Lung (tissue), 11 donors: ENCODE measurements at regions not wholly inside any gene's neighbourhood (a gene's known extent, or its start where the extent isn't known, plus 50 kb on each side); places are given as distances from the start of the nearest gene placed in this dataset.

Experiments used
- ATAC-seq: fragments of 200-7000 bp; cut with Tn5 transposase; one replicate; pipeline ENCODE4 v1.9.1; 2020; ENCODE audit warnings: moderate number of reproducible peaks; ENCODE audit not compliant: insufficient read depth, low FRiP score
- DNase-seq, 3 donors: peaks; one replicate each; pipeline ENCODE4 v3.0.0-alpha.2; 2013 to 2017
- H3K27ac ChIP-seq, 2 donors: one replicate each; pipeline ENCODE4 v1.5.1; 2013; ENCODE audit warnings: mild to moderate bottlenecking in 2 of 2, moderate library complexity in 2 of 2, control low read depth in 1 of 2, inconsistent platforms in 1 of 2, low read depth in 1 of 2, low read length in 1 of 2
- H3K27me3 ChIP-seq, 3 donors: one replicate each; pipeline ENCODE4 v1.5.1; 2013; ENCODE audit warnings: low read length in 2 of 3; ENCODE audit not compliant: control insufficient read depth in 3 of 3, insufficient read depth in 3 of 3
- H3K36me3 ChIP-seq, 4 donors: one replicate each; pipeline ENCODE4 v1.5.1; 2013; ENCODE audit warnings: low read length in 4 of 4, mild to moderate bottlenecking in 1 of 4, moderate library complexity in 1 of 4; ENCODE audit not compliant: control insufficient read depth in 4 of 4, insufficient read depth in 4 of 4
- H3K4me1 ChIP-seq, 5 donors: one replicate each; pipeline ENCODE4 v1.5.1; 2013; ENCODE audit warnings: low read length in 5 of 5, mild to moderate bottlenecking in 2 of 5, moderate library complexity in 1 of 5; ENCODE audit not compliant: control insufficient read depth in 5 of 5, insufficient read depth in 5 of 5
- H3K4me3 ChIP-seq: one replicate; pipeline ENCODE4 v1.5.1; 2013; ENCODE audit warnings: mild to moderate bottlenecking, control low read depth, moderate library complexity
- H3K9ac ChIP-seq, 2 donors: one replicate each; pipeline ENCODE4 v1.5.1; 2013; ENCODE audit warnings: low read length in 2 of 2, control low read depth in 1 of 2; ENCODE audit not compliant: insufficient read depth in 1 of 2
- H3K9me3 ChIP-seq, 4 donors: one replicate each; pipeline ENCODE4 v1.5.1; 2013; ENCODE audit warnings: low read length in 3 of 4, mild to moderate bottlenecking in 1 of 4, moderate library complexity in 1 of 4; ENCODE audit not compliant: control insufficient read depth in 4 of 4, insufficient read depth in 3 of 4
- WGBS, 2 donors: extraction: QIAGEN DNeasy Blood & Tissue Kit; methylation state at CpG; one replicate each; pipeline ENCODE4 v1.1.7; 2013; 5-methylcytosine and 5-hydroxymethylcytosine counted together
- TF ChIP-seq, protein P1 (sequence below): IDR thresholded peaks from 2 replicates; pipeline ENCODE4 v1.5.1; 2012; ENCODE audit warnings: mild to moderate bottlenecking; ENCODE audit errors: control extremely low read depth, extremely low read depth
- donor health status: control.
- donor health status: control.
- donor health status: Bipolar disorder and iron deficiency.
- donor health status: healthy.
- donor health status: DM: yes; HTN: yes; CAD: no.

GRCh38 chr4:36930562-36931111, 313.9 kb upstream of the NWD2 start:
- 69 to 75% methylated on average over 1 of the region's 1 CpG for WGBS, 2 donors

GRCh38 chr4:36944232-36944631, 300.3 kb upstream of the NWD2 start:
- Histone ChIP-seq H3K36me3 (no peaks in the 10 kb centered on the region), H3K9ac (no peak overlapping the region), H3K4me3 (no peak overlapping the region), H3K27me3 (no peaks in the 10 kb centered on the region), H3K4me1 (no peaks in the 10 kb centered on the region), H3K27ac (no peak overlapping the region), H3K9me3 (peaks cover 0 to 4% (median 0%) of the 10 kb centered on the region in 4 donors)
- TF ChIP-seq, protein P1, sequence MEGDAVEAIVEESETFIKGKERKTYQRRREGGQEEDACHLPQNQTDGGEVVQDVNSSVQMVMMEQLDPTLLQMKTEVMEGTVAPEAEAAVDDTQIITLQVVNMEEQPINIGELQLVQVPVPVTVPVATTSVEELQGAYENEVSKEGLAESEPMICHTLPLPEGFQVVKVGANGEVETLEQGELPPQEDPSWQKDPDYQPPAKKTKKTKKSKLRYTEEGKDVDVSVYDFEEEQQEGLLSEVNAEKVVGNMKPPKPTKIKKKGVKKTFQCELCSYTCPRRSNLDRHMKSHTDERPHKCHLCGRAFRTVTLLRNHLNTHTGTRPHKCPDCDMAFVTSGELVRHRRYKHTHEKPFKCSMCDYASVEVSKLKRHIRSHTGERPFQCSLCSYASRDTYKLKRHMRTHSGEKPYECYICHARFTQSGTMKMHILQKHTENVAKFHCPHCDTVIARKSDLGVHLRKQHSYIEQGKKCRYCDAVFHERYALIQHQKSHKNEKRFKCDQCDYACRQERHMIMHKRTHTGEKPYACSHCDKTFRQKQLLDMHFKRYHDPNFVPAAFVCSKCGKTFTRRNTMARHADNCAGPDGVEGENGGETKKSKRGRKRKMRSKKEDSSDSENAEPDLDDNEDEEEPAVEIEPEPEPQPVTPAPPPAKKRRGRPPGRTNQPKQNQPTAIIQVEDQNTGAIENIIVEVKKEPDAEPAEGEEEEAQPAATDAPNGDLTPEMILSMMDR = no peak
- ATAC-seq (no peak), DNase-seq (no peak)
- 72 to 83% methylated on average over 2 of the region's 2 CpGs for WGBS, 2 donors

More at GRCh38 chr4:36930562-36931111, 313.9 kb upstream of the NWD2 start:
- no peaks in the 10 kb centered on the region for H3K36me3 ChIP-seq
- no peaks in the 10 kb centered on the region for H3K27me3 ChIP-seq
- TF ChIP-seq, protein P1 = no peak
- H3K4me1 ChIP-seq = no peaks in the 10 kb centered on the region
- H3K9me3 ChIP-seq = peaks cover 0 to 5% (median 0%) of the 10 kb centered on the region in 4 donors
- DNase-seq (no peak), ATAC-seq (no peak)
- no peak overlapping the region for H3K27ac ChIP-seq
- no peak overlapping the region for H3K9ac ChIP-seq
- no peak overlapping the region for H3K4me3 ChIP-seq

DNA sequence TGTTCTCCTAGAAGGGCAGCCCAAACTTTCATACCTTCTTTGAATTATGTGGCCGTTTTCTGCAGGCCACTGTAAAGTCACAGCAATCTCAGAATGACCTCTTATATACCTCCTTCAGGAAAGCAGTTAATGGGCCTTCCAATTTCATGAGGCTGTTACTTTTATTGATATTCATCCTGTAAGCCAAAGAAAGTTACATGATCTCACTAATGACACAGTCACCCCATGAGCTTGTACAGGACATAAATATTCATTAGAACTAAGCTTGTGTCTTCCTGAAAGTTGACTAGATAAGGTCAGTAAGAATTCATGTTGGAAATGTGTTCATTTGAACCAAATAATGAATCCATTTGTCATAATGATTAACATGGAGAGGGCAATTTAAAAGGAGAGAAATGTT, 283.1 kb upstream of the NWD2 start:
- no peak for ATAC-seq
- Histone ChIP-seq H3K27me3 (no peaks in the 10 kb centered on the region), H3K36me3 (no peaks in the 10 kb centered on the region), H3K4me1 (no peaks in the 10 kb centered on the region), H3K4me3 (no peak overlapping the region), H3K9me3 (no peaks in the 10 kb centered on the region), H3K27ac (no peak overlapping the region), H3K9ac (no peak overlapping the region)
- no peak for DNase-seq
- WGBS, 2 donors = 62 to 91% methylated on average over 1 of the region's 1 CpG
- TF ChIP-seq, protein P1 = no peak
